NCI-H1092 (cell line): ENCODE measurements at regions not wholly inside any gene's neighbourhood (a gene's known extent, or its start where the extent isn't known, plus 50 kb on each side); places are given as distances from the start of the nearest gene placed in this dataset.
A peak's percentile ranks its signal among the peaks of the same experiment; 100 is the strongest.

ENCODE experiments used
- DNase-seq: peaks from one replicate; lab custom pipeline; 2025; lab: John Stamatoyannopoulos, UW

GRCh38 chr2:5539282-5540165 lies 152.7 kb upstream of the SOX11 start:
- DNase-seq = no peak

- peak; percentile 34 for DNase-seq
Measured at GRCh38 chr2:5540856-5541255, 151.3 kb upstream of the SOX11 start.

- no peak for DNase-seq
Measured at GRCh38 chr2:5544205-5544786, 147.9 kb upstream of the SOX11 start.

DNA sequence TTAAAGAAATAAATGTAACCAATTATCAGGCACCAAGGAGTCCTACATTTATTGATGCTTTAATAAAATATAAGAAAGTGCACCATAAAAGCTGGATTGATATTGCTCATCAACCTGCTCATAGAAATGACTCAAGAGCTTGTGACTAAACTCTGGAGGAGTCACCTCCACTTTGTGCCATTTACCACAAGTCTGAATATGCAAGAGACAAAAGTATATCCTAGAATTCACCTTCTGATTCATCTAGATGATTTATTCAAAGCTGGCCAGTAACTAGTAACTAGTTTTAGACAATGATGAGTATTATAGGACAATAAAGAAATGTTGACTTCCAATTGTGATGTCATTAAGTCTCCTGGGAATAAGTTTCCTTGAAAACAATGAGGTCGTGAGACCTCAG lies 146.0 kb upstream of the SOX11 start:
- no peak for DNase-seq

DNA sequence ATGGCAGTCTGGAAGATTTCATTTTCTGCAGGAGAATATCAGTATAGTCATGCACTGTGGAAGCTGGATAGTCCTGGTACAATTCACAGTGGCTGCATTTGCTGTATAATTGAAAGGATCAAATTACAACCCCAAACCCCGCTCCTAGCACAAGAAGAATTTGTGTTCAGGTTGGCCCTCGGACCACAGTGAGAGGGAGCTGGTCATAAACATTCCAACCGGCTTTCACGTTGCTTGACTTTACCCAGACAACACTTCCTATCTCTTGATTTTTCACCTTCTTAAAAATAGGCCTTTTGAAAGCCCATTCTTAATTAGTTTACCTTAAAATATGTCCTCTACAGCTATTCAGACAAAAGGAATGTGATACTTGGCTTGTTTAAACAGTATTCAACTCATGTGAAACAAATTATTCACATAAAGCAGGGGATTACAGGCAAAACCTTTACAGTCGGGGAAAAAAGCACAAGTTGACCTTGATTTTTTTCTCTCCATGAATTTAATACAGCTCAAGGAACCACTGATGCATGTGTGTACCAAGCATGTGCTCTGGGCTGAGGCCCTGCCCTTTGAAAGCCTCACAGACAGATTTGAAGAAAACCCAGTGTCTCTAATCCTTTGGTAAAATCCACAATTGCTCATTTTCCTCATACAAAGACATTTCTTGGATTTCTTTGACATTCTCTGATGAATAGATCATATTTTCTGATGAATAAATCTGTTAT lies 143.0 kb upstream of the SOX11 start:
- no peak for DNase-seq

- no peak for DNase-seq
Measured at GRCh38 chr2:5549771-5550170, 142.4 kb upstream of the SOX11 start.

GRCh38 chr2:5555636-5556035 lies 136.5 kb upstream of the SOX11 start:
- no peak for DNase-seq

- no peak for DNase-seq
Measured at GRCh38 chr2:5561006-5561405, 131.2 kb upstream of the SOX11 start.

DNA sequence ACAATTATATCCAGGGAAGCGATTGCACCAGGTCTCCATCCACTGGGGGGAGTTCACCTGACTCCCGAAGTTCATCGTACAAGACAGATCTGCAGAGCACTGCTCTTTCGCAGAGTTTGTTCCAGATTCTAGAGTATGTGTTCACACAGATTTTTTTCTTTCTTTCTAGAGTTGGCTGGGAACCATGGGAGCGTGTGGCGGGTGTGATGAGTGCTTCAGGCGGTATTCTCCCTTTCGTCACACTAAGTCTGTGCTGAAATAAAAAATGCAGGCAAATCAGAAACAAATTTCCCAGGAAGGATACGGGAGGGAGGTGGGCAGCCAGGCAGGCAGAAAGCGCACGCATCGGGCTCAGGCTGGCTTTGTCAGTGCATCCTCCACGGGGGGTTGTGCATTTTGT lies 129.8 kb upstream of the SOX11 start:
- DNase-seq = no peak

- DNase-seq = no peak
Measured at GRCh38 chr2:5562865-5563264, 129.3 kb upstream of the SOX11 start.

DNA sequence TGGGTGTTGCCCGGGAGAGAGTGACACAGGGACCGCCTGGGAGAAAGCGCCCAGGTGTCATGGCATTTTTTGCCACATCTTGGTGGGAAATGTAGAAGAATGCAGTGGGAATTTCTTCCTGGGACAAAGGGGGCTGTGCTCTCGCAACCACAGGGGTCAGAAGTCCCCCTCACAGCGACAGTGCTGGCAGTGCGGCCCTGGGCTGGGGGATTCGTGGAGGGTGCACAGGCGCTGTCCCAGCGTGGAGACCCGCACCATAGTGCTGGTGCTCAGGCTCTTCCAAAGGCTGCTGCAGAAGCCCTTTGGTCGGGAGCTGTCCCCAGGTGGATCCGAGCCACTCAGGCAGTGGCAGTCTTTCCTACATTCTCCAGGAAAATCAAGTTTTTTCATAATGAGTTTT lies 128.8 kb upstream of the SOX11 start:
- no peak for DNase-seq

DNA sequence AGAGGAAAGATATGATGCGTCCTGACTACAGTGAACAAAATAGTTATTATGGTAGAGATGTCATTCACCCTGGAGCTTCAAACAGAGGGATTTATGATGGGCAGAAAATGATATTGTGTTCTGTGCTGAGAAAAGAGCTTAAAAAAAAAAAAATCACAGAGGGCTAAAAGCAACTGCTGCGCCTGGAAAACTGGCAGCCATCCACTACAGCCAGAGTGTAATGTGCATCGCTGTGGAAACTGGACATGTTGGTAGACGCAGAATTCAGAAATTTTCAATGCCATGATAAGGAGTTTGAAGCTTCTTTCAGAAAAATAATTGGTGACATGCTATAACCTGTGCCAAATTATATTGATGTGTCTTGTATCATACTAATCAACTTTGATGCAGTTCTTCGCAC lies 122.9 kb upstream of the SOX11 start:
- no peak for DNase-seq

DNA sequence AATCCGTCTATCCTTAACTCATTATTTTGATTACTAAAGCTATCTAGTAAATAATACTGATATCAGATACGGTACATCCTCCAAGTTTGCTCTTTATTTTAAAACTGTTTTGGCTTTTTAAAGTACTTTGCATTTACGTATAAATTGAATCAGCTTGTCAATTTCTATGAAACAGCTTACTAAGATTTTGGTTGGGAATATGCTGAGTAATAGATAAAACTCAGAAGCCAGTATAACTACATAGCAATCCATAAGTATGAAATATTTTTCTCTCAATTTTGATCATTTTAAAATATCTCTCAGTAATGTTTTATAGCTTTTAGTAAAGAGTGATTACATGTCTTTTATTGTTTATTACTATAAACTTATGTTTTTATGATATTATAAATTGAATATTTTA lies 116.2 kb upstream of the SOX11 start:
- no peak for DNase-seq

GRCh38 chr2:5587766-5588165 lies 104.4 kb upstream of the SOX11 start:
- no peak for DNase-seq

- no peak for DNase-seq
Measured at GRCh38 chr2:5588601-5589000, 103.6 kb upstream of the SOX11 start.

DNA sequence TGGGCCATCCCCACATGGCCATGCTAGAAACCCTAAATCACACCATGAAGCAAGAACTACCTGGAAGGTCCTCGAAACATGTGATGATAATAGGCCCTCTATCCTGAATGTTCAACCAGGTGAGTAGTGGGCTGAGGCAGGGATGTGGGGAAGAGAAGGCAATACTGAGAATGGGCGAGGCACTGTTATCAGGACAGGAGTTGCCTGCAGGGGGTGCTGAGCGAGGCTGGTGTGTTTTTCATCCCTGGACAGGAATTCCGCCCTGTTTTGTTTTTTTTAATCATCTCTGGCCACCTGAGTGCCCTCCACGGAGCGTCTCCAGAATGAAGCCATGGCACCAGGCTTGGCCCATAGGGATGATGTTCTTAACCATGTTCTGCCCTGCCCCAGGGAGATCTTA lies 103.0 kb upstream of the SOX11 start:
- no peak for DNase-seq

GRCh38 chr2:5590886-5591285 lies 101.3 kb upstream of the SOX11 start:
- no peak for DNase-seq

DNA sequence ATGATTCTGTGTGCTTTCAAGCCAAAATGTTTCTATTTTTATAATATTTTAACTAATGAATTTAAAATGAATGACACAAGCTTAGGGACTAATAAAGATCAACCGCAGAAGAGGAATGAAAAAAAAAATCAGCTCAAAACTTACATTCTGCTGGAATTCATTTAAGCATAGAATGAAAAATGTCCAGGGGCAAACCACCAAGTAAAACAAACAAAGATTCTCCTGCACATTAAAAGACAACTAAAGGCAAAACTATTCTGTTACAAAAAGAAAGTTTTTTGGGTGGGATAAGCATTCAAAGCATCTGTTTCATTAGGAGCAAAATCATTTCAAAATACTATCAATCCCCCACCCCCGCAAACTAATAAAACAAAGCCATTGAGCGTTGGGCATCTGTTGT lies 99.3 kb upstream of the SOX11 start:
- DNase-seq = no peak

DNA sequence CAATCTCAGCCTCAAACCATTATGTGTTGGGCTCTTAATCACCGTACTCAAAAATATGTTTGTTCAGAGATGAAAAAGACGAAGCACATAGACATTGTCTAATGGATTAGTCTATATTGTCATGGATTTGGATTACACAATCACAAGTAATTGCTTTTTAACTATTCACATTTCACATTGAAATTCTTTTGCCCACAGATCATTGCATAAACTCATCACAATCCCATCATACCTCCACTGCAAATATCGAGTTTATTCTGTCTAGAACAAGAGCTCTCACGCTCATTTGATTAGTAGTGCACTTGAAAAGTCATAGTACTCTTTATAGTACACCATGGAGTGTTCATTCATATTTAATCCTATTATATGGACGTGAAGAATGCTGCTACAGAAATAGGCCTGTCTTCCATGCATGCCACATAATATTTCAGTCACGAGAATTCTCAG lies 97.9 kb upstream of the SOX11 start:
- DNase-seq = no peak

- no peak for DNase-seq
Measured at GRCh38 chr2:5596868-5597267, 95.3 kb upstream of the SOX11 start.

DNA sequence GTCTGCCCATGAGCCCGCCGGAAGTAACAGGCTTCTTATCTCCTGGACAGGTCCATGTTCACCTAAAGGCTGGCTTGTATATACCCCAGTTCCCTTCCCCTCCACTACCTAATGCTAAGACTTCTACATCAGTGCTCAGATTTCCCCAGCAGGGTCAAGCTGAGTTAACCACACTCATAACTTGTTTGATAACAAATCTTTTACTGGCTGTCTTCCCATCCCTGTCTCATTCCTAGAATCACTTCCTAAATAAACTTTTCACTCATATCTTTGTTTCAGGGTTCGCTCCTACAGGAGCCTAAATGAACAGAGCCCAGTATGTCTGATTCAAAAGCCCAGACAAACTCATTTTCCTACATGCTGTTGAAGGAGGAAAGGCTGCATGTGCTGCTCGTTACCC lies 94.0 kb upstream of the SOX11 start:
- DNase-seq = no peak

DNA sequence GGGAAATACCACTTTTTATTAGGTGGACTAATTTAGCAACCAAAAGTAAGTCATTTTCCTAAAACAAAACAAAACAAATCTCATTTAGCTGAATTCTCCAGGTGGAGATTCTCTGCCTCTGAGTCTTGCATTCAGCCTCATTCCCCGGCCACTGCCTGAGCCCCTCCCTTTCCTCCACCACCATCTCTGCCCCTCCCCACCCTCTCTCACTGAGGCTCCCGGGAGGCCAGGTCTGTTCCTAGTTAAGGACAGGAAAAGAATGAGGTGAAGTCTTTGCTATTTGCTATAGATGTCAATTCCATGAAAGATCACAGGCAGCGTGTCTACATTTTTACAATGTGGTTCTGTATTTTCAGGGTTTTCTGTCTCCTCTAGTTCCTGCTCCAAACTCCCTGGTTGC lies 83.0 kb upstream of the SOX11 start:
- no peak for DNase-seq

DNA sequence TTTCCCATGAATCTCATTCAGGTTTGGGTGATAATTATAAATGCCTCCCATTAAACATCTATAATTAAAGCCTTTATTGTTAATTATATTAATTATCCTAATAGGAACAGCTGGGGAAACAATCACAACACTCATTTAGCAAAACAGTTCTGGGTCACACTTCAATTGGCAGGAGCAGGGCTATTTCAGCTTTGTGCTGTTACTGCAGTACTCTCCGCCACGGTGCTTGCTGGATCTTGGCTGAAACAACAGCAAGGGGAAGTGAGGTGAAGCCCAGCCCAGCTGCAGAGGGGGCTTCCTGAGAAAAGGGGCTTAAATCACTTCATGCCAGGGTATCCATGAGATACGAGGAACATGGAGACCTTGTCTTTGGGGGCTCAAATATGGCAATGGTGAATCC lies 79.5 kb upstream of the SOX11 start:
- DNase-seq = no peak
